ENCODE measurements at regions not wholly inside any gene's neighbourhood (a gene's known extent, or its start where the extent isn't known, plus 50 kb on each side); places are given as distances from the start of the nearest gene placed in this dataset.
A peak's percentile ranks its signal among the peaks of the same experiment; 100 is the strongest.
"Not testable (repeated sequence)": the region's sequence is repeated elsewhere in the genome, so short reads cannot be mapped to it uniquely, and the experiment has no call there.

- DNase-seq: not testable (repeated sequence)
Observed at GRCh38 chr7:76839214-76839613, 192.9 kb downstream of the SPDYE17 start.

GRCh38 chr7:76838357-76838756 lies 193.8 kb downstream of the SPDYE17 start:
- DNase-seq: not testable (repeated sequence)

GRCh38 chr7:76829233-76829632 lies 202.2 kb upstream of the POMZP3 start:
- not testable (repeated sequence) for DNase-seq

DNA sequence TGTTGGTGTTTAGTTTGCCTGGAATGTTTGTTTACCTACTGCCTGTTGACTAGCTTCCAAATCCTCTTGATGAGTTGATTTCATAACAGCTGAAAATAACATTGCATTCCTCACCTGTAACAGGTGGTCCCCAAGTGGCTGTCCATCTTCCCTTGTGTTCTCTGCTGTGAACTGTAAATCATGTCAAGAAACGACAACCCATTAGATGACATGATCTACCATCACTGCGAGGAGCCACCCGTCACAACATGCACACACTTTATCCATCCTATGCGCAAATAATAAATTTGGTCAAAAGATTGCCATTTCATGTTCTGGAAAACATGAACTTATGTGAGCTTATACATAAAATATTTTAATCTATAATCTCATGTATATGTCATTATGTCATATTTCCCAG lies 199.1 kb upstream of the POMZP3 start:
- not testable (repeated sequence) for DNase-seq

- not testable (repeated sequence) for DNase-seq
Observed at GRCh38 chr7:76809856-76810255, 182.8 kb upstream of the POMZP3 start.

DNA sequence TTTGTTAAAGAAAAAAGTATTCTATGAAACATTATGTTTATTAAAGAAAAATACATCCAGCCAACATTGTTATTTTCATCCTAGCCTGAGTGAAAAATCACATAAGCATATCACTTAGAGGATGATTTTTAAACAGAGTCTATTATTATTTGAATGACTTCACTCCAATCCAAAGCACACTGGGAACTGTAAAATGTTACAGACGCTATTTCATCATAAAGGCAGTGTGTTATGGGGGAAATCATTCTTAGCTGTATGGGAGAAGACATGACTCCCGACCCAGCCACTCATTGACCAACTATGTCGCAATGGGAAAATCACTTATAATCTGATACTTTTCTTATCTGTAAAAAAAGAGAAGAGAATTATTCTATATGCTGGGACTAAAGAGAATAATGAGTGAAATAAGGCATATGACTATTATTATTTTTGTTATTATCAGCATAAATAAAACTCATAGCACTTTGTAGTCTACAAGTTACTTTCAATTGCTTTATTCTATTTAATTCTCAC lies 180.6 kb upstream of the POMZP3 start:
- DNase-seq: not testable (repeated sequence)

GRCh38 chr7:76806460-76806859 lies 179.4 kb upstream of the POMZP3 start:
- DNase-seq: not testable (repeated sequence)

- DNase-seq: not testable (repeated sequence)
Observed at GRCh38 chr7:76806010-76806409, 178.9 kb upstream of the POMZP3 start.

DNA sequence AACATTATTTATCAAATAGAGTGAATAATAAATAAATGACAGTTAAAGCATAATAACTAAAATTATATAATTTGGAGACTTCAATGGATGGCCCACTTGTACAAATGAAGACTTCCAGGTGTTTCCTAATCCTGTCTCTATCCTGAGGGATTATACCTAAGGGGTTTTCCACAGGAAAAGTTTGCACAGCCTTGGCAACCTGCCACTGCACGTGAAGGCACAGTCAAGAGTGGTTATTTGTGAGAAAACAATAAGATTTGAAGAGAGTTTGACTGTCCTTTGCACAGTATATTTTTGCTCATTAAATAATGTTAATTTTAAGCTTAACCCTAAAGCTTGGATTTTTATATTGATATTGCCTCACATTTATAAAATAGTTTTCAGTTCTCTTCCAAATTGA lies 178.2 kb upstream of the POMZP3 start:
- not testable (repeated sequence) for DNase-seq

DNA sequence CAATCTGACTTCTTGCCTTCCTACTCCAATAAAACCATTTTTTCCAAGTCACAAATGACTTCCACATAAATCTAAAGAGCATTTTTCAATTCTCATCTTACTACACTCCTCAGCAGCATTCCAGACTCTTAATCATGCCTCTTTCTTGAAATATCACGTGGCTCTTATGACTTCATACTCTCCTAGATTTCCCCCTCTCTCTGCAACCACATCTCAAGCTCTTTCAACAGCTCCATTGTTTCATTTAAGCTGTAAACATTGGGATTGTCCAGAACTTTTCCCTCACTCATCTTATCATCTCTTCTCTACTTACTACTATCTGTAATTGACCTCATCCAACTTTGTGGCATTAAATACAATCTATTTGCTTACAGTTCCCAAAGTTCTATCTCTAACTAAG lies 170.6 kb upstream of the POMZP3 start:
- not testable (repeated sequence) for DNase-seq

GRCh38 chr7:76780693-76781092 lies 153.6 kb upstream of the POMZP3 start:
- DNase-seq: not testable (repeated sequence)

- DNase-seq: not testable (repeated sequence)
Observed at GRCh38 chr7:76774279-76774678, 147.2 kb upstream of the POMZP3 start.

GRCh38 chr7:76771980-76772379 lies 144.9 kb upstream of the POMZP3 start:
- not testable (repeated sequence) for DNase-seq

- not testable (repeated sequence) for DNase-seq
Observed at GRCh38 chr7:76763977-76764376, 136.9 kb upstream of the POMZP3 start.

DNA sequence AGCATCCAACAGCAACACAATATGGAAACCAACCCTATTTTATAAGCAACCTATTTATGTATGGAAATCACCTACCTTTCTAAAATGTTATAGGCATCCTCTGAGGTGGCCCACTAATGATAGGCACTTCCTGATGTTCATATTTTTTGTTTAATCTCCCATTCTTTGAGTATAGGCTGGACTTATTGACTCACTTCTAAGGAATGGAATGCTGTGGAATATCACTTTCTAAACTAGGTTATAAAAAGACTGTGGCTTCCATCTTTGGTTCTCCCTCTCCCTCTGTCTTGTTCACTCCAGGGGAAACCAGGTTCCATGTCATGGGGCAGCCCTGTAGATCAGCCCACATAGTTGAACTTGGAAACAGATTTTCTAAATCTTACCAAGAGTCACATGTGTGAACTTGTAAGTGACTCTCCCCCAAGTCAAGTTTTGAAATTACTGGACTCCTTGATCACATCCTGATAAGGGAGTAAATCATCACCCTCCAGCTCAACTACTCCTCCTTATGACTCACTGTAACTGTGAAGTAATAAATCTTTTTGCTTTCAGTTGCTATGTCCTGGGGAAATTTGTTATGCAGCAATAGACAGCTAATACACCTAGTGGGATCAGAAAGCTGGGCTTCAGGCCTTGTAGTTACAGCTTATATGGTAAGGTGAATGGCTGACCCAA lies 133.6 kb upstream of the POMZP3 start:
- DNase-seq: not testable (repeated sequence)

DNA sequence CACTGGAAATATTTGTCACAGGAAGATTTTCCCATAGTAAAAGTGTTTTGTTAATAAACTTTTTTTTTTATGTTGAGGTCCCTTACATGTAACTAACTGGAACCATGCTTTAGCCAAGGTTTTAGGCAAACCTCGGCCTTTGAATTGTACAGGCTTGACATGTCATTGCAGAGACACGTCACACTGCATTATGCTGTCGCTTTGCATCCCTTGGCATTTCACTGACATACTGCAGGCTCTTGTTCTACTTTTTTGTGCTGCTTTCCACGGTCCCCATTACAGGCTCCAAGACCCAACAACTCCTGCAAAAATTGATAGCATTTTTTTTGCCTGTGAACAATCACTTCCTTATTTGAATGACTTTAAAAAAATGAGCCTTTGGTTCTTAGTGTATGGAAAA lies 112.5 kb upstream of the POMZP3 start:
- not testable (repeated sequence) for DNase-seq

- not testable (repeated sequence) for DNase-seq
Observed at GRCh38 chr7:76736724-76737123, 109.6 kb upstream of the POMZP3 start.

DNA sequence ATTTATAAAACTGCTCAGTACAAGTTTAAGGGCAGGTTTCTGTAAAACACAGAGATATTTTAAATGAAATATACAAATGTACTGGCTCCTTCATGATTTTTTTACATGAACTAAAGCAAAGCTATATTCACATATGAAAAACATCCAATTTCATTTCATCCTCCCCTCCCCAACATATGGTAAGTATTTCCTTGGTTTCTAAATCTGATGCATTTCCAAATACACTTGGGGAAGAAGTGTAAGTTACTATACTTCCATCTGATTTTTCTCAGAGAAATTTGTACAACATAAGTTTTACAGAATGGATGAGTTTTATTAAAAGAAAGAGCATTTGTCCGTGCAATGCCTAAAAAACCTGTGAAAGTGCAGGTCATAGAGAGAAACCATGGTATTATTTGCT lies 109.0 kb upstream of the POMZP3 start:
- DNase-seq: not testable (repeated sequence)

- not testable (repeated sequence) for DNase-seq
Observed at GRCh38 chr7:76735668-76736067, 108.6 kb upstream of the POMZP3 start.

DNA sequence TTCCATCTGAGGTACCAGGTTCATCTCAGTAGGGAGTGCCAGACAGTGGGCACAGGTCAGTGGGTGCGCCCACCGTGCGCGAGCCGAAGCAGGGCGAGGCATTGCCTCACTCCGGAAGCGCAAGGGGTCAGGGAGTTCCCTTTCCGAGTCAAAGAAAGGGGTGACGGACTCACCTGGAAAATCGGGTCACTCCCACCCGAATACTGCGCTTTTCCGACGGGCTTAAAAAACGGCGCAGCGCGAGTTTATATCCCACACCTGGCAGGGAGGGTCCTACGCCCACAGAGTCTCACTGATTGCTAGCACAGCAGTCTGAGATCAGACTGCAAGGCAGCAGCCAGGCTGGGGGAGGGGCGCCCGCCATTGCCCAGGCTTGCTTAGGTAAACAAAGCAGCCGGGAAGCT lies 101.5 kb upstream of the POMZP3 start:
- peak; percentile 42 for DNase-seq

GRCh38 chr7:76723928-76724327 lies 96.8 kb upstream of the POMZP3 start:
- DNase-seq: not testable (repeated sequence)

DNA sequence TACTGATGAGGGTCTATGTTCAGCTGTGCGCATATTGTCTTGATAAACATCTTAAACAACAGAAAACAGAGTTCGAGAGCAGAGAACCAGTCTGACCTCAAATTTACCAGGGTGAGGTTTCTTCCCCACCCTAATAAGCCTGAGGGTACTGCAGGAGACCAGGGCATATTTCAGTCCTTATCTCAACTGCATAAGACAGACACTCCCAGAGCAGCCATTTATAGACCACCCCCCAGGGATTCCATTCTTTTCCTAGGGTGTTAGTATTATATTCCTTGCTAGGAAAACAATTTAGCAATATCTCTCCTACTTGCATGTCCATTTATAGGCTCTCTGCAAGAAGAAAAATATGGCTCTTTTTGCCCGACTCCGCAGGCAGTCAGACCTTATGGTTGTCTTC lies 89.5 kb upstream of the POMZP3 start:
- DNase-seq: not testable (repeated sequence)

DNA sequence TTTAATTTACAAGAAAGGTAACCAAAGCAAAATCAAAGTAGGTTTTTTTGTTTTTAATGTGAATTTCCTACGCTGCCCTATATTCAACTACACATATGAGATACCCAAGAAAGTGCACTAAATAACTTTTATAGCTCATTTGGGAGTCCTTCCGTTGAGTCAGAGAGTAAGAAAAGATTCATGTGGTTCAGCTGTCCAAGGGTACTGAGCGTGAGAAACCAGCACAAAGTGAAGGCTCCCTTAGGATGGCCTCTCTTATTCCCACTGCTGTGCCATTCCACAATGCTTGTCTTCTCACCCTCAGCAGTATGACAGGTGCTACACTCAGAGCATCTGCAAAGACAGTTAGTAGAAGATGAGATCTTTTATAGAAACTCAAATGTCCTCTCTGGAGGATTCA lies 85.8 kb upstream of the POMZP3 start:
- DNase-seq: not testable (repeated sequence)

DNA sequence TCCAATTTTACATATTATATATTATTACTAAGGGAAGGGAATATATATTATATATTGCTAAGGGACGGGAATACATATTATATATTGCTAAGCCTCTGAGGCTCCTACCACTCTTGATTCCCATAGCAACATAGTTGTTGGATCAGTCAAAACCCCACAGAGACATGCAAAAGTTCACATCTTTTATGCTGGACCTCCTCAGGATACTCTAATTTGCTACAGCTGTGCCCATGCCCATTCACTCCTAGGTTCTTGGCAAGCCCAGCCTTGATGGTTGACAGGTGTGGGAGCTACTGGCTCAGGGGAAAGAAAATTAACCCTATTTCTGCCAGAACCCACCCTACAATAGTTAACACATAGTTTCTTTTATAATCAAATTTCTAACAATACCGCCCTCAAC lies 84.6 kb upstream of the POMZP3 start:
- not testable (repeated sequence) for DNase-seq

- DNase-seq: peak; percentile 52
Observed at GRCh38 chr7:76709703-76710102, 82.6 kb upstream of the POMZP3 start.
